ENCODE measurements at regions not wholly inside any gene's neighbourhood (a gene's known extent, or its start where the extent isn't known, plus 50 kb on each side); places are given as distances from the start of the nearest gene placed in this dataset.

GRCh38 chr4:81522711-81523110, 51.0 kb upstream of the RASGEF1B start:
- TF ChIP-seq ZNF274 (IDR thresholded peaks at IDR 0.05; ENCODE audit: low read depth, low read length), result no peak
- H3K4me3 ChIP-seq (ENCODE audit: low read length), result no peak overlapping the region

- TF ChIP-seq ZNF274 (IDR thresholded peaks at IDR 0.05; ENCODE audit: low read depth, low read length), result no peak
- H3K4me3 ChIP-seq (ENCODE audit: low read length), result no peak overlapping the region
These were observed 50.0 kb upstream of the RASGEF1B start for GRCh38 chr4:81521708-81522107.

Data from GM08714 (cell line).